ENCODE measurements at regions not wholly inside any gene's neighbourhood (a gene's known extent, or its start where the extent isn't known, plus 50 kb on each side); places are given as distances from the start of the nearest gene placed in this dataset.

GRCh38 chr12:3994500-3994899, 121.3 kb upstream of the PARP11 start:
- no peak for TF ChIP-seq CTCF (IDR thresholded peaks at IDR 0.05)
- no peak for TF ChIP-seq REST (IDR thresholded peaks at IDR 0.05; ENCODE audit: insufficient read depth in 1 of 2, low read depth in 2 of 2, low read length in 1 of 2)
- no peak for TF ChIP-seq POLR2AphosphoS5 (IDR thresholded peaks at IDR 0.05; ENCODE audit: low read depth, low read length)
- no peak for TF ChIP-seq TCF7L2 (IDR thresholded peaks at IDR 0.05; ENCODE audit: low read depth, low read length)
- no peak for TF ChIP-seq SIN3A (IDR thresholded peaks at IDR 0.05; ENCODE audit: borderline replicate concordance, insufficient read depth, low read depth, low read length)
